ENCODE measurements at regions not wholly inside any gene's neighbourhood (a gene's known extent, or its start where the extent isn't known, plus 50 kb on each side); places are given as distances from the start of the nearest gene placed in this dataset.
"Not testable (repeated sequence)": the region's sequence is repeated elsewhere in the genome, so short reads cannot be mapped to it uniquely, and the experiment has no call there.

GRCh38 chr1:188769936-188770335 lies 1707.7 kb downstream of the BRINP3 start:
- H4K5ac ChIP-seq (ENCODE audit: low read length), result no peak overlapping the region
- no peak overlapping the region for H3K4ac ChIP-seq (ENCODE audit: low read depth, low read length)
- no peak for DNase-seq
- no peaks in the 10 kb centered on the region for H3K79me2 ChIP-seq (ENCODE audit: control insufficient read depth, insufficient read depth, low read length)
- no peaks in the 10 kb centered on the region for H3K36me3 ChIP-seq (ENCODE audit: control insufficient read depth, insufficient read depth, low read length)
- no peak overlapping the region for H3K56ac ChIP-seq (ENCODE audit: low read length)
- H4K8ac ChIP-seq (ENCODE audit: low read depth, low read length), result no peak overlapping the region
- H3K9ac ChIP-seq (ENCODE audit: low read length), result no peak overlapping the region
- H3K23ac ChIP-seq (ENCODE audit: low read length), result no peak overlapping the region
- H2BK5ac ChIP-seq (ENCODE audit: low read length), result no peak overlapping the region
- no peaks in the 10 kb centered on the region for H3K4me1 ChIP-seq (ENCODE audit: control insufficient read depth, low read depth, low read length)
- H3K27me3 ChIP-seq (ENCODE audit: insufficient read depth, low read length, poor library complexity), result no peaks in the 10 kb centered on the region
- no CpG with 5 or more reads among the region's 1 CpG for WGBS (ENCODE audit: extremely low coverage, insufficient coverage, low lambda C conversion rate)
- H3K4me3 ChIP-seq (ENCODE audit: low read length), result no peak overlapping the region
- no peak overlapping the region for H3K18ac ChIP-seq (ENCODE audit: low read length)
- H2BK15ac ChIP-seq (replicated peaks; ENCODE audit: low read depth), result no peak overlapping the region
- H2AK5ac ChIP-seq (ENCODE audit: low read length), result no peak overlapping the region
- H3K4me2 ChIP-seq (ENCODE audit: low read length), result no peak overlapping the region
- H3K79me1 ChIP-seq (ENCODE audit: low read length), result no peaks in the 10 kb centered on the region
- no peak overlapping the region for H2BK120ac ChIP-seq (ENCODE audit: low read depth, low read length)
- H3K27ac ChIP-seq (ENCODE audit: low read depth, low read length), result no peak overlapping the region

- Histone ChIP-seq H2BK5ac (ENCODE audit: low read length) (no peak overlapping the region), H3K4me2 (ENCODE audit: low read length) (no peak overlapping the region), H3K79me1 (ENCODE audit: low read length) (no peaks in the 10 kb centered on the region), H3K4me3 (ENCODE audit: low read length) (no peak overlapping the region), H4K5ac (ENCODE audit: low read length) (no peak overlapping the region), H3K23ac (ENCODE audit: low read length) (no peak overlapping the region), H2BK120ac (ENCODE audit: low read depth, low read length) (no peak overlapping the region), H3K4ac (ENCODE audit: low read depth, low read length) (no peak overlapping the region), H3K36me3 (ENCODE audit: control insufficient read depth, insufficient read depth, low read length) (no peaks in the 10 kb centered on the region), H2BK15ac (replicated peaks; ENCODE audit: low read depth) (no peak overlapping the region), H3K56ac (ENCODE audit: low read length) (no peak overlapping the region), H3K79me2 (ENCODE audit: control insufficient read depth, insufficient read depth, low read length) (no peaks in the 10 kb centered on the region), H3K27me3 (ENCODE audit: insufficient read depth, low read length, poor library complexity) (no peaks in the 10 kb centered on the region), H3K18ac (ENCODE audit: low read length) (no peak overlapping the region), H3K27ac (ENCODE audit: low read depth, low read length) (no peak overlapping the region), H3K4me1 (ENCODE audit: control insufficient read depth, low read depth, low read length) (no peaks in the 10 kb centered on the region), H2AK5ac (ENCODE audit: low read length) (no peak overlapping the region), H4K8ac (ENCODE audit: low read depth, low read length) (no peak overlapping the region), H3K9ac (ENCODE audit: low read length) (no peak overlapping the region)
- no peak for DNase-seq
- WGBS (ENCODE audit: extremely low coverage, insufficient coverage, low lambda C conversion rate), result no CpG with 5 or more reads among the region's 2 CpGs
Measured at GRCh38 chr1:188778578-188778977, 1699.1 kb downstream of the BRINP3 start.

- DNase-seq, result peak; percentile 90
- H3K79me1 ChIP-seq (ENCODE audit: low read length), result no peaks in the 10 kb centered on the region
- H3K18ac ChIP-seq (ENCODE audit: low read length), result no peak overlapping the region
- H3K36me3 ChIP-seq (ENCODE audit: control insufficient read depth, insufficient read depth, low read length), result no peaks in the 10 kb centered on the region
- H3K23ac ChIP-seq (ENCODE audit: low read length), result no peak overlapping the region
- no peak overlapping the region for H4K5ac ChIP-seq (ENCODE audit: low read length)
- no peak overlapping the region for H3K4me3 ChIP-seq (ENCODE audit: low read length)
- no peaks in the 10 kb centered on the region for H3K4me1 ChIP-seq (ENCODE audit: control insufficient read depth, low read depth, low read length)
- no peaks in the 10 kb centered on the region for H3K79me2 ChIP-seq (ENCODE audit: control insufficient read depth, insufficient read depth, low read length)
- H2BK120ac ChIP-seq (ENCODE audit: low read depth, low read length), result no peak overlapping the region
- WGBS (ENCODE audit: extremely low coverage, insufficient coverage, low lambda C conversion rate), result no CpG with 5 or more reads among the region's 6 CpGs
- no peak overlapping the region for H3K4me2 ChIP-seq (ENCODE audit: low read length)
- no peak overlapping the region for H2AK5ac ChIP-seq (ENCODE audit: low read length)
- H3K9ac ChIP-seq (ENCODE audit: low read length), result no peak overlapping the region
- H2BK5ac ChIP-seq (ENCODE audit: low read length), result no peak overlapping the region
- no peak overlapping the region for H4K8ac ChIP-seq (ENCODE audit: low read depth, low read length)
- H3K56ac ChIP-seq (ENCODE audit: low read length), result no peak overlapping the region
- H3K27me3 ChIP-seq (ENCODE audit: insufficient read depth, low read length, poor library complexity), result no peaks in the 10 kb centered on the region
- H3K27ac ChIP-seq (ENCODE audit: low read depth, low read length), result no peak overlapping the region
- H2BK15ac ChIP-seq (replicated peaks; ENCODE audit: low read depth), result no peak overlapping the region
- no peak overlapping the region for H3K4ac ChIP-seq (ENCODE audit: low read depth, low read length)
Measured at GRCh38 chr1:188782220-188782841, 1695.3 kb downstream of the BRINP3 start.

GRCh38 chr1:188794969-188795368 lies 1682.7 kb downstream of the BRINP3 start:
- no peak overlapping the region for H3K4me3 ChIP-seq (ENCODE audit: low read length)
- H3K18ac ChIP-seq (ENCODE audit: low read length), result no peak overlapping the region
- H3K23ac ChIP-seq (ENCODE audit: low read length), result no peak overlapping the region
- no peak overlapping the region for H2BK5ac ChIP-seq (ENCODE audit: low read length)
- H2BK15ac ChIP-seq (replicated peaks; ENCODE audit: low read depth), result no peak overlapping the region
- no peak overlapping the region for H2AK5ac ChIP-seq (ENCODE audit: low read length)
- no peak overlapping the region for H3K27ac ChIP-seq (ENCODE audit: low read depth, low read length)
- no peak overlapping the region for H2BK120ac ChIP-seq (ENCODE audit: low read depth, low read length)
- H3K36me3 ChIP-seq (ENCODE audit: control insufficient read depth, insufficient read depth, low read length), result no peaks in the 10 kb centered on the region
- H3K4ac ChIP-seq (ENCODE audit: low read depth, low read length), result no peak overlapping the region
- no peak overlapping the region for H3K9ac ChIP-seq (ENCODE audit: low read length)
- no peak for DNase-seq
- no peak overlapping the region for H3K56ac ChIP-seq (ENCODE audit: low read length)
- H3K79me1 ChIP-seq (ENCODE audit: low read length), result no peaks in the 10 kb centered on the region
- H3K79me2 ChIP-seq (ENCODE audit: control insufficient read depth, insufficient read depth, low read length), result no peaks in the 10 kb centered on the region
- H3K4me2 ChIP-seq (ENCODE audit: low read length), result no peak overlapping the region
- no peak overlapping the region for H4K5ac ChIP-seq (ENCODE audit: low read length)
- H3K4me1 ChIP-seq (ENCODE audit: control insufficient read depth, low read depth, low read length), result no peaks in the 10 kb centered on the region
- H4K8ac ChIP-seq (ENCODE audit: low read depth, low read length), result no peak overlapping the region
- H3K27me3 ChIP-seq (ENCODE audit: insufficient read depth, low read length, poor library complexity), result no peaks in the 10 kb centered on the region

- not testable (repeated sequence) for H2BK5ac ChIP-seq (ENCODE audit: low read length); H4K8ac ChIP-seq (ENCODE audit: low read depth, low read length); H3K9ac ChIP-seq (ENCODE audit: low read length); DNase-seq; H3K4me1 ChIP-seq (ENCODE audit: control insufficient read depth, low read depth, low read length); H4K5ac ChIP-seq (ENCODE audit: low read length); H3K56ac ChIP-seq (ENCODE audit: low read length); H3K4me2 ChIP-seq (ENCODE audit: low read length); H2AK5ac ChIP-seq (ENCODE audit: low read length); H3K27ac ChIP-seq (ENCODE audit: low read depth, low read length); H3K4ac ChIP-seq (ENCODE audit: low read depth, low read length); H3K79me1 ChIP-seq (ENCODE audit: low read length); H3K27me3 ChIP-seq (ENCODE audit: insufficient read depth, low read length, poor library complexity); H2BK120ac ChIP-seq (ENCODE audit: low read depth, low read length); H3K79me2 ChIP-seq (ENCODE audit: control insufficient read depth, insufficient read depth, low read length); H2BK15ac ChIP-seq (replicated peaks; ENCODE audit: low read depth); H3K18ac ChIP-seq (ENCODE audit: low read length); H3K23ac ChIP-seq (ENCODE audit: low read length); H3K36me3 ChIP-seq (ENCODE audit: control insufficient read depth, insufficient read depth, low read length); H3K4me3 ChIP-seq (ENCODE audit: low read length)
- WGBS (ENCODE audit: extremely low coverage, insufficient coverage, low lambda C conversion rate), result no CpG with 5 or more reads among the region's 2 CpGs
Measured at GRCh38 chr1:188812153-188812552, 1665.5 kb downstream of the BRINP3 start.

- not testable (repeated sequence) for H3K36me3 ChIP-seq (ENCODE audit: control insufficient read depth, insufficient read depth, low read length); H4K8ac ChIP-seq (ENCODE audit: low read depth, low read length); H2BK15ac ChIP-seq (replicated peaks; ENCODE audit: low read depth); H3K4me2 ChIP-seq (ENCODE audit: low read length); H3K27ac ChIP-seq (ENCODE audit: low read depth, low read length); H3K18ac ChIP-seq (ENCODE audit: low read length); H3K27me3 ChIP-seq (ENCODE audit: insufficient read depth, low read length, poor library complexity); H3K9ac ChIP-seq (ENCODE audit: low read length); DNase-seq; H3K4ac ChIP-seq (ENCODE audit: low read depth, low read length); H2BK5ac ChIP-seq (ENCODE audit: low read length); H3K79me1 ChIP-seq (ENCODE audit: low read length); H4K5ac ChIP-seq (ENCODE audit: low read length); H2BK120ac ChIP-seq (ENCODE audit: low read depth, low read length); H3K23ac ChIP-seq (ENCODE audit: low read length); H3K4me1 ChIP-seq (ENCODE audit: control insufficient read depth, low read depth, low read length); H2AK5ac ChIP-seq (ENCODE audit: low read length); H3K79me2 ChIP-seq (ENCODE audit: control insufficient read depth, insufficient read depth, low read length); H3K56ac ChIP-seq (ENCODE audit: low read length); H3K4me3 ChIP-seq (ENCODE audit: low read length)
- WGBS (ENCODE audit: extremely low coverage, insufficient coverage, low lambda C conversion rate), result no CpG with 5 or more reads among the region's 39 CpGs
Measured at GRCh38 chr1:188812836-188813573, 1664.7 kb downstream of the BRINP3 start.
